DMS53 treated with DMSO at 0.1 percent for 48 hours (cell line): ENCODE measurements at regions not wholly inside any gene's neighbourhood (a gene's known extent, or its start where the extent isn't known, plus 50 kb on each side); places are given as distances from the start of the nearest gene placed in this dataset.
A peak's percentile ranks its signal among the peaks of the same experiment; 100 is the strongest.

Experiments used
- DNase-seq: peaks from one replicate; lab custom pipeline; 2025; ENCODE audit not compliant: unreplicated experiment; lab: John Stamatoyannopoulos, UW

DNA sequence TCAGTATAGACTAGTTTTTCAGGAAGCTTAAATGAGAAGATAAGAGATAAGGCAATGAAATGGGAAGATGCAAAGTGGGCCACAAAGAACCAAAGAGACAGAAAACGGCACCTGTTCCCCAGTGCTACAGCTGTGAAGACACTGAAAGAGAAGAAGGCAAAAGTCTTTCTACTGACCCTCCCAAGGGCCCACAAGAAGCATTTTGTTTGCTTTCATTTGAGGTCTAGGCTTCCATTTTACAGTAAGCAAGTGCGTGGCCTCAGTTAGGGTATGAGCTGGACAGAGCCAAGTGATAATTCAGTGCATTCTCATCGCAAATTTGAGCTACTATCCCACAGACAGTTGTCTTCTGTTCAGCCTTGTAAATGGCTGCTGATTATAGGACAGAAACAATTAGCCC lies 53.4 kb upstream of the STK17B start:
- DNase-seq = no peak

- DNase-seq = no peak
Observed at GRCh38 chr2:196225213-196225612, 53.8 kb upstream of the STK17B start.

GRCh38 chr2:196226058-196226706 lies 54.8 kb upstream of the STK17B start:
- DNase-seq = no peak

DNA sequence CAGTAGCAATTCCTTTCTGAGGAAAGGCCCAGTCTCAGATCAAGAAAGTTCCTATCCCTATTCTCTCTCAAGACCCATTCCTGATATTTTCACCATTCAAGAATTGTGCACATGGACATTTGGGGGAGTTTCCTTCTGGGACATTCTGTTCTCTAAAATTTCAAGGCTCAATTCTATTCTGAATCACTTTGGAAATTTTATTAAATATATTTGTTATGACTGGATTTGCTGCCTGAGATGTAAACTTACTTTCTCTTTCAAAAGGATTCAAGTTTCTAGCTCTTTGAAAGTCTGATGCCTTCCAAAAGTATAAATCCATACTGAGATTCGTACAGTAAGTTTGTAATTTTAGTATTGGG lies 55.3 kb upstream of the STK17B start:
- DNase-seq = no peak

DNA sequence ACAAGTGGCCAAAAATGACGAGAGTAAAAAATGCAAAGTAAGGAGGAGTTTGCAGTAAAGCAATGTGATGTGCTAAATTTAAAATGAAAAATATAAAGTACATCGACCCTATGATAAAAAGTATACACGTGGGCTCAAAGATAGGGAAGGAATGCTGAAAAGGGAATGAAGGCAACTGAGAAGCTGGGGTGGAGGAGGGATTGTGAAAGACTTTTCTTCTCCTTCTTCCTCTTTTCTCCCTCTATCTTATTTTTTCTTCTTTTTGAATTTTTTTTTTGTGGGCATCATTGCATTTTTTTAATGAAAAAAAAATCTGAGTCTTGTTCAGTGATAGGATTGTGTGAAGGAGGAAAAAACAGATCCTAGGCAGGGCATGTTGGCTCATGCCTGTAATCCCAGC lies 57.6 kb upstream of the STK17B start:
- DNase-seq = no peak

DNA sequence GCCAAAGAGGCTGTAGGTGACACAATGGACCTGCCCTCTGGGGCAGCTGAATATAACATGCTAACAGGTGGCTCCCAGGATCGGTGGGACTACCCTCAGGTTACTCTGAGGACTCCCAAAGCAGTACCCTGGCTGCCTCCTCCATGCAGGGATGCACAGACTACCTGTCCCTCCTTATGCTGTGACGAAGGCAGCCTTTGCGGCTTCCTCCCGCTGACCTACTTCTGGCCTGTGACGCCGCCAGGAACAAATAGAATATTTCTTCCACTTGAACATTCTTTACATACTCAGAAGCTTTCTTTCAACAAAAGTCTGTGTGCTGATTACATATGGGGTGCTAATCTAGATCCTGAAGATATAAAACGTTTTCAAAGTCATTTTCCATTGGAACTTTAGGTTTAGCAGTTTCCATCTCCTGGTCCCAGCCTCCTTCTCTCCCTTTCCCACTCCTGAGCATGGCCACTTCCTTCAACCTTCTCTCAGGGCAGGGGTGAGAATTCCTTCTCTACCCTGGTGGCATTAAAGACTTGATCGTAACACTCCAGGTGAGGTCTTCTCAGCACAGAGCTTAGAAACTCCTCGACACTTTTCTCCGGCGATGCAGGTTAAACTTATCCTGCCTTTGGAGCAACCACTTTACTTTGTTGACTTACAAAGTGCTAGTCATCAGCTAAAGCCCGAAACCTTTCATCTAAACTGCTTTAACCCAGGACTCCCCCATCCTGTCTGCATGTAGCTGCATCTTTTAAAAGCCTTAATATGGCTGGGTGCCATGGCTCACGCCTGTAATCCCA lies 58.9 kb upstream of the STK17B start:
- DNase-seq = no peak

DNA sequence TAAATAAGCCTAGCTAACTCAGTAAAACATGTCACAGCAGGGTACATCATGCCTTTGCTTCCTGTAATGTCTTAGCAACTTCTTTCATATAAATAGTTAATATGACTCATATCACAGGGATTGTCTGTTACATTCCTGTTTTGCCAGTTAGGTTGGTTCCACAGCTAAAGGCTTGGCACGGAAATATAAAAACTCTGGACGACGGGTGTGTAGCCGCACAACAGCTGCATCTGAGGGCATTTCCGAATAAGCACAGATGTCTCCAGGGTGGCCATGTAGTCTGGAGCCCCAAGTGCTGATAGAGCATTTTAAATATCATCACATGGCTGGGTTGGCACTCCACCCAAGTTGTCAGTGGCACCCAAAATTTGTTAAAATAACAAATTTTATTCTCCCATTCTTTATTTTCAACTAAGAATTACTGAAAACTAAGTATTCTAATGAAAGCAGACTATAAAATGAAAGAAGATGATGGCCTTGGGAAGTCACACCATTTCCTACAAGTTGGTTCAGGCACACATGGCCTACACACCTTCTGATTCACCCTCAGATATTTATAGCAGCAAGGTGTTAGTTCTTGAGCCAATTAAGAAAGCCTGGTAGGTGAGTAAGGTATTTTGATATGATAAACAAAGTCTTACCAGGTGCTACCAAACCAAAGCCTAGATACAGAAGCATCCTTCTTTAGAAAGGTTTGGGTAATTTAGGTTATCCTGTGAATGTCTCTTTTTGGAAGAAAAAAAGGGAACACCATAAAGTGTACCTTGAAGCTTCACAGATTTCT lies 61.8 kb upstream of the STK17B start:
- DNase-seq = peak; percentile 95

GRCh38 chr2:196233805-196234475 lies 62.6 kb upstream of the STK17B start:
- no peak for DNase-seq

DNA sequence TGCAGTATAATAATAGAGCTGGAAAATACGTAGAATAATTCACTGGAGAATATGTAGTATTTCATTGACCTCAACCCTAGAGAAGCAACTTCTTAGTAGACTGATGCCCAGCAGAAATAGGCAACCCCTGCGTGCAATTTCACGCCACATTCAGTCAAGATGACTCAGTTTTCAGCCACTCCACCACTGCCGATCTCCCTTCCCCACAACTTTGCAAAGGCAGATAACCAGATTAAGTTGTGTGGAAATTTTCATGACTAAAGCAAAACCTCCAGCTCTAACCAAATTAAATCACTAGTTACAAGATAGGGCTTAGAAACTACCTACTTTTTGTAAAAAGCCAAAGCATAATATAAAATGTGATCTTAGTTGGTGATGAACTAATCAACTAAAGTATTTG lies 63.3 kb upstream of the STK17B start:
- DNase-seq = no peak

GRCh38 chr2:196238836-196239380 lies 67.5 kb upstream of the STK17B start:
- DNase-seq = no peak

DNA sequence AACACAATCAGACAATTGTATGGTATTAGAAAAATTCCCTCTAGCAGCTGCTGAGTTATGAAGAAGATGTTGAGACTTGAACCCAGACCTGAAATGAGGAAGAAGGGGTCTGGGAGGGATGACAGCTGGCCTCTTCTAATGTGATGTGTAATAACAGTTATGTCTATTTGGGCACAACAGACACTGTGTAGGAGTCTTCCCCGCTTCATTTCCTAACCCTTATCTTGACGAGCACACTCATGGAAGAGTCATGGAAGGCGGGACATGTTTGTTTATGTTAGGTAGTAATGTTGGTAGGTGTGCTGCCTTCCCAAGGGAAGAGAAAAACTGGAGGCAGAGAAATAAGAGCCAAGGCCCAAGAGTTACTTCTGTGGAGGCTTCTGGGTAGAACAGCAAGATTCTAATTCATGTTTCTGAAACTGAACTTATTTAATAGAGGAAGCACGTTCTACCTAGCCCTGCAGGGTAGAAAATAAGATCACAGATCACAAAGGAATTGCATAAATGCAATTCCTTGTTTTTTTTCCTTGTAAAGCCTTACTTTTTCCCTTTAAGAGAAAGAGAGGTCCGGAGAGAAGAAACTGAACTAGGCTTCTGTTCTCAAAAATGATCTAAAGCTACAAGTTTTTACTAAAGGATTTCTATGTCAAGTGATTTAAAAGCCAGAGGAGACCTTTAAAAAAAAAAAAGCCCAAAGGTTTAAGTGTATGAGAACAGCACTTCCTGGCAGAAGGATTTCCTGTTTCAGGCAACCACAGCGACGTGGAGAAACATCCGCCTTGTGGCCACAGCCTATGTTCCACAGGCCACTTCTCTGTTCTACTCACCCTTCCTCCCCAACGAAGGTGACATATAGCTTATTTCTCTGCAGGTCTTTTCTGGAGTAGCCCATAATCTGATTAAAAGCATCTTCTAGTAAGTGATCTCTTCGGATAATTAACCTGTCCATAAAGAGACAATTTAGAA lies 68.5 kb upstream of the STK17B start:
- DNase-seq = no peak

DNA sequence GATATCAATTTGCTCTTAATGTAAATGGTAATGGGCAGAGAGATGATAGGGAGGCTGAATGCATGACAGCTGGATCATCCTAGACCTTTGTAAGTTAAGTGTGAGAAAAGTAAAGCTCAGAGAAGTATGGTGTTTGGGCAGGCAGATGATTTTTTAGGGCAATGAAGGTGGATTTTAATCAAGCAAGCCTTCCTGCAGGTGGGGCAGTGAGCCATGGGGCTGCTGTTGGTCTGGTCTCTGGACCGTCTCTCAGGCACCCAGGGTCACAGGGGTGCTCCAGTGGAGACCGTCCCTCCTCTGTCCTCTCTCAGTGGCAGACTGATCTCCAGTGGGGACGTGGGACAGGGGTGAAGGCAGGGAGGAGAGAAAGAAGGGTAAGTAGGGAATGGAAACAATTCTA lies 69.8 kb upstream of the STK17B start:
- DNase-seq = no peak

GRCh38 chr2:196242131-196242620 lies 70.8 kb upstream of the STK17B start:
- no peak for DNase-seq

- DNase-seq = no peak
Observed at GRCh38 chr2:196244516-196244915, 73.1 kb upstream of the STK17B start.

DNA sequence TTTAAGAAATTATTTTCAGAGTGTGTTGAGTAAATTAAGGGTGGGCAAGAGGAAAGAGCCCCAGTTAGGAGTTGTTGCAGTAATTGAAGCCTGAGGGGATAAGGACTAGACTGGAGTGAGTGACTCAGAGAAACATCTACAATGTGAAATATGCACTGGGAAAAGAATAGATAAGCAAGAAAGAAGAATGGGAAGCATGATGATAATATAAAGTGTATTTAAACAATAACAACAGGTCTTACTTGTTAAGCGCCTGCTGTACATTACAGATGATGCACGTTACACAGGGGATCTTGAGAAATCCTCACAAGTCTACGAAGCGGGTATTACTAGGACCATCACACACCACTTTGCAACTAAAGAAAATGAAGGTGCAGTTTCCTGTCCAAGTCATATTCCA lies 73.6 kb upstream of the STK17B start:
- DNase-seq = no peak

- DNase-seq = no peak
Observed at GRCh38 chr2:196245378-196246140, 74.2 kb upstream of the STK17B start.

DNA sequence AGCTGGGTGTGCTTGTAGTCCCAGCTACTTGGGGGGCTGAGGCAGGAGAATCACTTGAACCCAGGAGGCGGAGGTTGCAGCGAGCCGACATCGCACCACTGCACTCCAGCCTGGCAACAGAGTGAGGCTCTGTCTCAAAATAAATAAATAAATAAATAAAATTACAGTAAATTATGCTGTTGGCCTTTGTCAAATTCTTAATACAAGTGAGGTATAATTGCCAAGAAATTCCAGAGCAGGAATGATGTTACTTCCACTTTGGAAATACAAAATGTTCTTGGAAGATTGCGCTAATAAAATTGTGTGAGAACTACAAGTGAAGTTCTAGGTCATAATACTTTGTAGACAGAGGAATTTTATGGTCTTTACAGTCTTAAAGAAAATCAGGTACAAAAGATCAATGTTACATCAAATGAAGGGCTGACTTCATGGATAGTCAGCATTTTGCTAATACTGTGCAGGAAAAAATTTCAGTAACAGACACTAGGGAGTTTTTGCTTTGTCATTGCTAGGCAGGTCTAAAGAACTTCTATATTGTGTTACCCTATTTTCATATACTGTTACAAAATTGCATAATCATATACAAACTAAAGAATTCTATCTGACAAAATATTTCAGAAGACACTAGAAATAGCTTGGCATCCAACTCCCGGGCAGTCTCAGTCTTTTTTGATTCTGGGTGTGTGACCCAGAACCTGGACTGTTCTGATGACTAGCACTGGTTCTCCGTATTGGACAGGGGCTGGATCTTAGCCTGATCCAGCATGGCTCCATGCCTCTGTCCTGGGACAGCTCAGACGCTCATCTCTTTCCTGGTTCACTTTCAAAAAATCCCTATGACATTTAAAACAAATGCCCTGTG lies 76.0 kb upstream of the STK17B start:
- no peak for DNase-seq

GRCh38 chr2:196247976-196248280 lies 76.5 kb upstream of the STK17B start:
- no peak for DNase-seq
